NCI-H69 (cell line): ENCODE measurements at regions not wholly inside any gene's neighbourhood (a gene's known extent, or its start where the extent isn't known, plus 50 kb on each side); places are given as distances from the start of the nearest gene placed in this dataset.
A peak's percentile ranks its signal among the peaks of the same experiment; 100 is the strongest.

Experiments used
- DNase-seq: peaks from one replicate; lab custom pipeline; 2025; lab: John Stamatoyannopoulos, UW

GRCh38 chr2:47236503-47237215 lies 60.3 kb upstream of the CALM2 start:
- DNase-seq = peak; percentile 12

GRCh38 chr2:47235132-47235531 lies 58.8 kb upstream of the CALM2 start:
- DNase-seq = no peak

GRCh38 chr2:47234456-47234855 lies 58.1 kb upstream of the CALM2 start:
- DNase-seq = no peak

GRCh38 chr2:47232738-47233415 lies 56.6 kb upstream of the CALM2 start:
- DNase-seq = peak; percentile 87

- no peak for DNase-seq
Observed at GRCh38 chr2:47230418-47230817, 54.1 kb upstream of the CALM2 start.

GRCh38 chr2:47227532-47228279 lies 51.4 kb upstream of the CALM2 start:
- peak; percentile 76 for DNase-seq

GRCh38 chr2:47226923-47227220 lies 50.6 kb upstream of the CALM2 start:
- no peak for DNase-seq

DNA sequence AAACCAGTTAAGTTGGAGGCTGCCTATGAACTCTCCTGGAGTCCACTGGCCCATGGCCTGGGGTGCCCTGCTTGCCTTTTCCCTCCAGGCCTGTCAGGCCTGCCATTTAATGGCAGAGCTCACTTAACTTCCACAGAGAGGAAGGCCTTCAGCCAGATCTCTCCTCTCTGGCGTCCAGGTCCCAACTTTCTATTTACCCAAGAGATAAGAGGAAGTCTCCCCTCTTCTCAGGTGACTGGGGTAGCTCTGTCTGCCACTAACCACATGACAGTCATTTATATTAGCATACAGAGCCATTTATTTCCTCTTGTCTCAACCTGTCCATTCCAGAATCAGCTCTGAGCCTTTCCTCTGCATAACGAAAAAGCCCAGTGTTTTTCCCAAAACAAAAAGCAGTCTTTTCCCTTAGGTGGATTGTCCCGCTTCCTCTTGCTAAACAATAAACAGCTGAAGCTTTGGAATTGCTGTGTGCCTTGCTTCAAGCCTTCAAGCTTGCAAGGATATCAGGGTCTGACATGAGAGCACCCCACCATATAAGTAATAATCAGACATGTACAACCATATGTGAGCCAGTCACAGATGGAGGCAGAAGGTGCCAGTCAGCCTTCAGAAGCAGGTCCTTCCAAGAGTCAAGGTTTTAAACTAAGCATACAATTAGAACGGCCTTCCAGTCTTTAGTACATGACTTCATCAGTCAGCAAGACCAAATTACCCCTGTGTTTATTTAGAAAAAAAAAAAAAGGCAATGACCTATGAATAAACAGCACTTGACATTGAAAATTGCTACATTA lies 50.0 kb upstream of the CALM2 start:
- DNase-seq = peak; percentile 87
